Hematopoietic multipotent progenitor cell treated with erythropoietin and hydrocortisone succinate and interleukin-3 and kit ligand, for 4 days (in vitro differentiated cells): ENCODE measurements at regions not wholly inside any gene's neighbourhood (a gene's known extent, or its start where the extent isn't known, plus 50 kb on each side); places are given as distances from the start of the nearest gene placed in this dataset.

ENCODE experiments used
- DNase-seq: peaks from one replicate; pipeline ENCODE4 v3.0.0-alpha.2; 2015

GRCh38 chr12:92459850-92460249, 242.9 kb upstream of the PLEKHG7 start:
- peak; percentile 12 for DNase-seq

DNA sequence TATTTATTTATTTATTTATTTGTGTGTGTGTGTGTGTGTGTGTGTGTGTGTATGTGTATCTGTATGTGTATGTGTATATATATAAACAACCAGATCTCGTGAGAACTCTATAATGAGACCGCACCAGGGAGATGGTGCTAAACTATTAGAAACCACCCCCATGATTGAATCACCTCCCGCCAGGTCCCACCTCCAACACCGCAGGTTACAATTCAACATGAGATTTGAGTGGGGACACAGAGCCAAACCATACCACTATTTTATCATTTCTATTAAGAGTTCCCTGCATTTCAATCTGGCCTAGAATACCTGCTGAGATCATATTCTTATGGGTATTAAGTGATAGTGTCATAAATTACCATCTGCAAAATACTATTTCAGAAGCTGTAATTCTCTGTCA, 243.8 kb upstream of the PLEKHG7 start:
- no peak for DNase-seq

DNA sequence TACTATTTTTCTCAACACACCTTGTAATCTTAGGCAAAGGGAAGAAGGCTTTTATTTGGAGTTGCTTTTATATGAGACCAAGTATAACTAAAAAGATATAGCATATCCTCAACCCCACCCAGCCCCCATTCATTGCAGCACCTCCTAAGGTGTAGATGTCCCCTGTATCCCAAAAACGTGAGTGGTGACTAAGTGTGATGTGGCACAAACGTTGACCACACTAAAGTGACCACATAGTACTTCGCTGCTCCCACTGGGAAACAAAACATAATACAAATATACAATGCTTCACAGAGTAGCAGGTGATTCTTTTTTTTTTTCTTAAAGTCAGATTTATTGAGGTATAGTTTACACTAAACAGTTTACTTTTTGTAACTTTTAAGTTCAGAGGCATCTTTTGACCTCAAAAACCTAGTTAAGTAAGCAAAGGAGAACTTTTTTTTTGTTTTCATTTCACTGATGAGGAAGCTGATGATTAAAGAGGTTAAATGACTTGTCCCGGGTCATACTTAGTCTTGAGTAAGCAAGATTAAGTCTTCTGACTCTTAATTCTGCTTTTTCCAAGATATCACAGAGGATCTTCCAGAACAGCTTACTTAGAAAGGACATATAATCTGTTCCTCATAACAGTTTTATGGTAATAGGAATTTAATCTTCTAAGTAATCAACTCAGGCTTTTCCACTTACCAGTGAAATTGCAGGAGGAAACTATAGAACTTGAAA, 245.2 kb upstream of the PLEKHG7 start:
- DNase-seq, result no peak

DNA sequence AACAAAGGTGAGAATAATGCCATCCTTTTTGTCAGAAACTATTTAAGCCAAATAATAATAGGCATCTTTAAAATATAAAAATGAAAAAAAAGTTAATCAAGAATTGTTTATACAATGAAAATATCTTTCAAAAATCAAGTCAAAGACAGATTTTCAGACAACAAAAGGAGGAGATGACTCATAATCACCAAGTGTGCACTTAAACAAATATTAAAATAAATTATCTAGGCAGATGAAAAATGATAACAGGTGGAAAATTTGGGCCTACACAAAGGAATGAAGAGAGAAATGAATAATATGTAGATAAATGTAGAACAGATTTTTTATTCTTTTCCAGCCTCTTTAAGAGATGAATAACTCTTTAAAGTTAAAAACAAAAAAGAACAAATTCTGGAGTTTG, 250.0 kb upstream of the PLEKHG7 start:
- DNase-seq, result no peak

GRCh38 chr12:92446083-92446460, 256.7 kb upstream of the PLEKHG7 start:
- DNase-seq, result no peak

- DNase-seq, result peak; percentile 34
Observed at GRCh38 chr12:92445253-92446082, 257.3 kb upstream of the PLEKHG7 start.

DNA sequence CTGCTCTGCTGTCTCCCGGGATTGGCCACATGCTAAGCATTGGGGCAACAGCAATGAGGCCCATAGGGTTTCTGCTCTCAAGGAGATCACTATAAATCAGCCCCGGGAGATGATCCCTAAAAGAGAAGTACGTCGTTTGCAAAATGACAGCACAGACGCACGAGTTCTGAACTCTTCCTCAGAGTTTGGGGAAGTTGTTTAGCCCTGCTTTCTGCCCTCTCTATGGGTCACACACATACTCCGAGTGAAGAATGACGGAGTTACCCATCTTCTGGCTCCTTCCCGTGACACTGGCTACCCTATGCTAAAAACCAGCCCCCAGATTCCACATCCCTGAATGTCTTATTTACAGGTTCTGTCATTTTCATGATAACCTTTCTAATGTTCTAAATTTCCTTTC, 258.0 kb upstream of the PLEKHG7 start:
- DNase-seq, result peak; percentile 46

DNA sequence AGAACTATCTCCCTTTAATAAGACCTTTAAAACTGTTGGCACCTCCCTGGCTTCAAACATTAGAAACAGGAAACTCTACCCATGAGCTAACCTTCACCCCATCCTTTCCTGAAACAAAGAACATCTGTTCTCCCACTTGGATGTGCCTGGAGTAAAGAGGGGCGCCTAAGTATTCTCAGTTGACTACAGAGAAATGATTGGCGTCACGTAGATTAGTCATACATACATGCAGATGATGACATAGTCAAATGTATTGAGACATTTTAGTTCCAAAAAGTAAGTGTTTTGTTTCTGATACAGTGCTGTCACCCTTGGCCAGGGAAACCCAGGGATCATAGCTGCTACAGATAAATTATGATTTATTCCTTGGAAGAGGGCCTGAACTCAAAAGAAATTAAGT, 260.0 kb upstream of the PLEKHG7 start:
- no peak for DNase-seq

DNA sequence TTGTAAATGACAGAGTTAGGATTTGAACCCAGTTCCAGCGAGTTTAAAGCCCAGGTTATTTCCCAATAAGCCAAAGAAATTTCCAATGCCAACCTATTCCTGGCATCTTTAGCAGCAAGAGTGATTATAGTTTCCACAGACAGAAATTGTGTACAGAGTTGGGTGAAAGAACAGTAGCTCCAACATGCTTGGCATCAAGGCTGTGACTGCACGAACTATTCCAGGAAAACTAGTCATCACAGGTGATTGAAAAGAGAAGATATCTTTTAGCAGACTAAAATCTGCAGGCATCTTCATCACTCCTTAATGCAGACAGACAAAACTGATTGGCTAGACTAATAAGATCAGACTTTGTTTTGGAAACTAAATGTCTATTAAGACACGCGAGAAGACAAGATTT, 262.7 kb upstream of the PLEKHG7 start:
- no peak for DNase-seq

- DNase-seq, result no peak
Observed at GRCh38 chr12:92439420-92439805, 263.4 kb upstream of the PLEKHG7 start.

DNA sequence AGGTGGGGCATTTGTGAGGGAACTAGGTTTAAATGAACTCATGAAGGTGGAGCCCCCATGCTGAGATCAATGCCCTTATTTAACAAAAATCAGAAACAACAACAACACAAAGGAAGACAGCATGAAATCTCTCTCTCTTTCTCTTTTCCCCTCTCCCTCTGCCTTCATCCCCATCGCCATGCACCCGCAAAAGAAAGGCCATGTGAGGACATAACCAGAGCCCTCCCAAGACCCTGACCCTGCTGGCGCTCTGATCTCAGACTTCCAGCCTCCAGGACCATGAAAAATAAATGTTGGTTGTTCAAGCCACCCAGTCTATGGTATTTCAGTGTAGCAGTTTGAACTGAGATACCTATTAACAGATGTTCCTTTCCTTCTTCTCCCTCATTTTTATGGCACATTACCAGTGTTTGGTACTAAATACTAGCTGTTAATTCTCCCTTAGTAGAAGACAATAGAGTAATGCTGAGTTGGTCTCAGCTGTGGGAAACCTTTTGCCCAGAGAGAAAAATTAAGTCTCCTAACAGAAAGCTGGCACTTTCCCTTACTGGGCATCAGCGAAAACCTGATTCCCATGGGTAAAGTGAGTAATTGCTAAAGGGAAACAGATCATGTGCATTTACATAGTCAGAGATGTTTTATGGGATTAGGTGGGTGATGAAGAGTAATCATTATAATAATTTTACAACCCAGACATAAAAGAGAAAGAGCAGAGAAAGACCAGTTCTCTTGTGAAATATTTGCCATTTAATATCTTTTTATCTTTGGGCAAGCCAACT, 264.0 kb upstream of the PLEKHG7 start:
- DNase-seq, result no peak

GRCh38 chr12:92437452-92437851, 265.3 kb upstream of the PLEKHG7 start:
- DNase-seq, result no peak

DNA sequence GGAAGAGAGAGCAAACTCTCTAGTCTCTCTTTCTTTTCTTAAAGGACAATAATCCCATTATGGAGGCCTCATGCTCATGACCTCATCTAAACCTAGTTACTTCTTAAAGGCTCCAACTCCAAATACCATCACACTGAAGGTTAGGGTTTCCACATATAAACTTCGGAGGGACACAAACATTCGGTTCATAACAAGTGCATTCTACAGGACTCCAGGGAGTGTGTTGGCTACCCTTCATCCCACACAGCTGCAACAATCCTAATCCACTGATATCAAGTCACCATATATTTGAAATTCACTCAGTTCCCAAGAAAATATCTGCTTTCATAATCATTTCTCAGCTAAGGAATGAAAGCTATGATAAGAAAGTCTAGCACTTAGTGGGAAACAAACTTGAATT, 265.9 kb upstream of the PLEKHG7 start:
- DNase-seq, result no peak

DNA sequence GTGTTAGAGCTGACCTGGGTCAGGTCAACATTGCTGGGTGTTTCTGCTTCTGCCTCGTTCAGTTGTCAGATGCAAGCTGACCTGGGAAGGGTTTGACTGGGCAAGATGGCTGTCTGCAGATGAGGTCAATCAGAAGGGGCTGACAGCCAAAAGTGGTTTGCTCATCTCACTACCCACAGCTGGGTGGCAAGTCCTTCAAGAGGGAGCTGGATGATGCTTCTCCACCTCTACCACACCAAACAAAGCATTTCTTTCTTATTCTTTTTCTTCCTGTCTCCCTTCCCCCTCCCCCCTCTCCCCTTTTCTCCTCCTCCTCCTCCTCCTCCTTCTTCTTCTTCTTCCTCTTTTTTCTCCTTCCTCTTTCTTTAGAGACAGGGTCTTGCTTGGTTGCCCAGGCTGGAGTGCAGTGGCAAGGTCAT, 268.2 kb upstream of the PLEKHG7 start:
- peak; percentile 22 for DNase-seq

DNA sequence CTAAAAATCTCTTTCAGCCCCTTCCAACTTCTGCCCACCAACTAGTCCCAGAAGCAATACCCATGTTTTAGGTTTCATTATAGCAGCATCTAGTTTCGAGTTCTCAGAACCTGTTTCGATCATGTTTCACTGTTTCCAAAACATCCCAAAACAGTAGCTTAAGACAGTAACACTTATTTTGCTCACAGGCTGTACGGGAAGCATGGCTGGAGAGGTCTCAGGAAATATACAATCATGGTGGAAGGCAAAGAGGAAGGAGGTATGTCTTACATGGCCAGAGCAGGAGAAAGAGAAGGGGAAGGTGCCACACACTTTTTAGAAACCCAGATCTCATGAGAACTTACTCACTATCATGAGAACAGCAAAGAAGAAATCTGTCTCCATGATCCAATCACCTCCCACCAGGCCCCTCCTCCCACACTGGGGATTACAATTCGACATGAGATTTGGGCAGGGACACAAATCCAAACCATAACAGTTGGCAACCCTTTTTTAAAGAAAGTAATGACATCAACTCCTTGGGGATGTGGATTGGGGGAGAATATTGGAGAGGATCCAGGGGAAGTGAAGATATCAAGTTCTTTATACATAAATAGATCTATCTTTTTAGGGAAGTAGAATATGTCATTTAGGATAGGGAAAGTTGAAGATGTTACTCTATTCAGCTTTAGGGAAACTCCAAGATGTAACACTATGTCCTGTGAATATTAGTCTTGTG, 269.9 kb upstream of the PLEKHG7 start:
- no peak for DNase-seq

- DNase-seq, result peak; percentile 82
Observed at GRCh38 chr12:92431146-92431545, 271.6 kb upstream of the PLEKHG7 start.

- no peak for DNase-seq
Observed at GRCh38 chr12:92426332-92426731, 276.5 kb upstream of the PLEKHG7 start.

- DNase-seq, result no peak
Observed at GRCh38 chr12:92425165-92425564, 277.6 kb upstream of the PLEKHG7 start.

GRCh38 chr12:92424338-92424737, 278.5 kb upstream of the PLEKHG7 start:
- DNase-seq, result no peak

DNA sequence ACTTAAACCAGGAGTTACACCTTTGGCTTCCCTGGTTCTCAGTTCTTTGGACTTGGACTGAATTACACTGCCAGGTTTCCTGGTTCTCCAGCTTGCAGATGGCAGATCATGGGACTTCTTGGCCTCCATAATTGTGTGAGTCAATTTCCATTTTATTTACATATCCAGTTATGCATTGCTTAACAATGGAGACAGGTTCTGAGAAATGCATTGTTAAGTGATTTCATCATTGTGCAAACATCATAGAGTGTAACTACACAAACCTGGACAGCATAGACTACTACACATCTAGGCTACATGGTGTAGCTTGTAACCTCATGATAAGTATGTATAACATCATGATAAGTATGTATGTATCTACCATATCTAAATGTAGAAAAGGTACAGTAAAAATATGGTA, 276.1 kb upstream of the BTG1 start:
- no peak for DNase-seq

GRCh38 chr12:92421042-92421441, 275.4 kb upstream of the BTG1 start:
- DNase-seq, result no peak

GRCh38 chr12:92419201-92419600, 273.6 kb upstream of the BTG1 start:
- DNase-seq, result no peak

- no peak for DNase-seq
Observed at GRCh38 chr12:92418381-92418780, 272.7 kb upstream of the BTG1 start.
